HG03064 (cell line): ENCODE measurements at regions not wholly inside any gene's neighbourhood (a gene's known extent, or its start where the extent isn't known, plus 50 kb on each side); places are given as distances from the start of the nearest gene placed in this dataset.

ENCODE experiments used
- ATAC-seq: cut with Tn5 transposase; IDR thresholded peaks from one replicate; pipeline ENCODE4 v1.9.1; 2021; ENCODE audit warnings: low read depth; ENCODE audit not compliant: unreplicated experiment

DNA sequence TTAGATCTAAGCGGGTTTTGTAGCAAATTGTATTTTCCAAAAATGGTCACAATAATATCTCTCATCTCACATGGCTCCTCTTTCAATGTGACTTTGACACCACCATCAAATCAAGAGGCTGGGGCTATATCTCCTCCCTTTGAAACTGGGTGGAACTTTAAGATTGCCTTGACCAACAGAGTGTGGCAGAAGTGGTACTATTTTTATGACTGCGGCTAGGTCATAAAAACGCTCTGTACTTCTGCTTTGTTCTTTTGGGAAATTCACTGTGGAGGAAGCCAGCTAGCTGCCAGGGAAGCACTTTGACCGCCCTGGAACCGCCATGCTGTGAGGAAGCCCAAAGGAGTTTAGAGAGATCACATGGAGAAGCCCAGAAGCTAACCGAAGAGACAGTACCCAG lies 50.7 kb upstream of the ACOT11 start:
- no peak for ATAC-seq

DNA sequence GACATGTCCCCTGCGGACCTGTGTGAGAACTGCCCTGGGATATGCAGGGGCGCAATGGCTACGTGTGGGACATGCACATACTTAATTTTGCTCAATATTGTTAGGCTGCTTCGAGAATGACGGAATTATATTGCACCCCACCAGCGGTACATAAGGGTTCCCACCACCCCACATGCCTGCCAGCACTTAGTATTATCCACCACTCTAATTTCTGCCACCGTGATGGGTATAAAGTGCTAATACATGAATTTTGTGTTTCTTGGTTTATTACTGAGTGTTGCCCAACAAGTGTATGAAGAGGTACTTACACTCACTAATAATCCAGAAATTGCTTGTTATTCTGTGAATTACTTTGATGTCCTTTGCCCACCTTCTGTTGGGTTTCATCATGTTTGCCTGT lies 52.1 kb upstream of the ACOT11 start:
- no peak for ATAC-seq

DNA sequence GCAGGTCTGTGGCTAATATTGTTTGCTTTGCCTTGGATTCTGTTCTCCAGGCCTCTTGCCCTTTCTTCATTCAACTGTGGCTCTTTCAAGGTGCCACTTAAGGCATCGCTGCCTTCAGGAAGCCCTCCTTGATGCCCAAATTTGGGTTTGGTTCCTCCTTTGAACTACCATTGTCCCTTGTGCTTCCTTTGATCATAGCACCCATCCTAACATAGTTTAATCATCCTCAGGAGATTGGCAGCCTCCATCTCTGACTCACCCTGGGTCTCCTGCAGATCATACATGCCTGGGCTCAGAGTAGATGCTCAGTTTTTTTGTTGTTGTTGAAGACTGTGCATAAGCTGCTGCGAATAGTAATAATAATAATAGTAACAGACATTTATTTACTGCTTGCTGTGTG lies 54.4 kb upstream of the ACOT11 start:
- ATAC-seq: no peak

DNA sequence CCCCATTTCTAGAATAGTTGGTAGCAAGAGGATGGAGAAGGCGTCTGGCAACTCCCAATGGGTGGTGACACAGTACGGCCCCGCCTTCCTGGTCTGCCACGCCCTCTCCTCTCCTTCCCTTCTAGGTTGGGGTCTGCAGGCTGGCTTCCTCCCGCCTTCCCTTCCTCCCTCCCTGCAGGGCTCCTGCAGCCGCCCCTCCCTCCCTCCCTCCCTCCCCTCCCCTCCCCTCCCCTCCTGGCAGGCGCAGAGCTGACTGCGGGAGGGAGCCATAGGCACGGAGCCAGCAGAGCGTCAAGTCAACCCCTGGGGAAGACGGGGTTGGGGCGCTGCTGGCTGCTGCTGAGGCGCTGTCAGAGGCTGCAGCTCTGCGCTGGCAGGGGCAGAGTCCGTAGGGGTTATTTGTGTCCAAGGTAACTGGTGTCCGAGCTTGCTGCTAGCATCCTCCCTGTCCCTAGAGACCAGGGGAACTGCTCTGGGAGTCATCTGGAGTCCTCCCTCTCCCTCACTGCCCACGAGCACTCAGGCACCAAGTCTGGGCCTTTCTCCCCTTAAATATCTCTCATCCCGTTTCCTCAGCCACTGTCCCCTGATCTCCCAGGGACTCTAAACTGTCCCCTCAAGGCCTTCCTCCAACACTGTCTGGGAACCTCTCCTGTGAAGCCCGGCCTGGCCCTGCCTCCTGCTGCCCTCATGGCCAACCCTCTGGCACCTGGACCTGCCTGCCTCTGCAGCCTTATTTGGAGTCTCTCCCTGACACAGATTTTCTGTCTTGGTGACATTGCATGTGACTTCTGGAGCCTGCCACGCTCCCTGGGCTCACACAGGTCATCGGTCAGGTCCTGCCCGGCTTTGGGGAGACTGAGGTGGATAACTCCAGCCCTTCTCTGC lies 57.4 kb upstream of the ACOT11 start:
- no peak for ATAC-seq

DNA sequence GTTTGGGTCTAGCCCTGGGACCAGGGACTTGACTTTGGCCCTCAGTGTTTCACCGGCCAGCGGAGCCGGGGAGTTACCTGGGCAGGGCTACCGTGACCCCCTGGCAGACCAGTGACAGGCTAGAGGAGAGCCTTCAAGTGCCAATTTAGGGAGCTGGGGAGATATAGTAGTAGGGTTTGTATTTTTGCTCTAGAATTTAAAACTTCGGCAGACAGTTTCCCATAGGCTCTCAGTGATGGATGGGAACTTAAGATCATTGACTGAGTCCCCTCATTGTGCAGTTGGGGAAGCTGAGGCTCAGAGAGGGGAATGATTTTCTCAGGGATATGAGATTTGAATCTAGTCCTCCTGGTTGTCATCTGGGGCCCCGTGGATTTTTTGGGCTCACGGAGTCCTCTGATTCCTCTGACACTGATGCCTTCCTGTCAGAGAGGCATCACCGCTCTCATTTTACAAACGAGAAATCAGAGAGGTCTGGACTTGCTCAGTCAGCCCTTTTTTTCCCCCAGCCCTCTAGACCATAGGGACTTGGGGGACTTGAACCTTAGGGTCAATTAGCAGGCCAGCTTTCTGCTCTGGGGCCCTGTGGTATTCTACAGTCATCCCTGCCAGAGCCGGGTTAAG lies 58.3 kb upstream of the ACOT11 start:
- no peak for ATAC-seq

DNA sequence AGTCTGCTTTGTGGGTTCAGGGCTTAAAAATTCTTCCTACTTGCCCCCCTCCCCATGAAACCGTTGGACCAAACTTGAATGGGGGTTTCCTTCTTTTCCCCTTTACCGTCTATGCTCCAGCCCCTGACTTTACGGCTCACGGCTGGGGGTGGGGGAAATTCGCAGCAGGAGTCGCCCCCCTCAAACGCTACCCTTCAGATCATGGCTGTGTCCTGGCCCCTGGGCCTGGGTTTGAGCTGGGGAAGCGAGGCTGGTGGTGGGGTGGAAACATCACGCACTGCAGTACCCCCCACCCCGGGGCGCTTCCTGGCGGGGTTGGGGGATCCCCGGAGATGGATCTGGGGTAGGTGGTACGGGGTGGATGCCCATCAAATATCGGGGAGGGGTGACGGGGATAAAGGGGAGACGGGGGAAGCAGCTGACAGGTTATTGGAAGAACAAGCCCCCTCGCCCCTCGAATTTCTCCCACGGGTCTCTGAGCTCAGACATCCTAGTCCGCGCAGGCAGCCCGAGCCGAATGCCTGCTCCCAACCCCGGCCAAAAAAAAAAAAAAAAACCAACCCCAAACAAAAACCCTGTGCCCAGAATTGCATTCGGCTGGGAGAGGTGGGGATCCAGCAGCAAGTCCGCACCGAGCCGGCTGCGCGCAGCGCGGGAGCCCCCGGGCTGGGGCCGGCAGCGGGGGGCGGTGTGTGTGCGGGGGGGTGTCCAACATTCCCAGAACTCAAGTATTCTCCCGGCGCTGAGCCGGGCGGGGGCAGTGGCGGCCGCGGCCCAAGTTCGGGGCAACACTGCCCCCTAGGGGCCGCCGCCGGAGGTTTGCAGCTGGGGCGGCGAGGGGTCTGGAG lies 59.0 kb upstream of the ACOT11 start:
- peak; percentile 54 for ATAC-seq

DNA sequence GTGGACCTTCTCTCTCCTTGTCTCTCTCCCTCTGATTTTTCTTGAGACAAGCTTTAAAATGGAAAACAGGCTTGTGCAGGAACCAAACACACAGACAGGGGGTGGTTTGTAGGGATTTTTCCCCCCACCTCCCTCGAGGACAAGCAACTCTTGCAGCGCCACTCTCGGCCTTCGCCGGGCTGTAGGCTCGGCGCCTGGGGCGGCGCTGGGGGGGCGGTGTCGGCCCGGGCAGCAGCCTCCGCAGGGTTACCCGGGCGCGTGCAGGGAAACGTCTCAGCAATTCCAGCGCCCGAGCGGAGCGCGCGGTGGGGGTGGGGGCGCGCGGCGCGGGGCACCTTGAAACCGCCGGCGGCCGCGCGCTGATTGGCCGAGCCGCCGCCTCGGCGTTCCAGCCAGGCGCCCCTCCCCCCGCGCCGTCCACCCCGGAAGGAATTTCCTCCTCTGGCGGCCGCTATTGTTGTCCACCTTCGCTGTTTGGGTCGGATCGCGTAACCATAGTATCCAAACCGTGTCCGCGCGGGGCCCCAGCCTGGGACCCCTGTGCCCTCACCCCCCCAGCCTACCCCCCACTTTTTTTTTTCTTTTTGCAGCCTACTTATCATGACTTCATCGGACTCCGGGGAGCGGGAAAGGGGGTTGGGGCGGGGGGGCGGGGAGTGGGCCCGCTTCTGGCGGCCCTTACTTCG lies 59.8 kb upstream of the ACOT11 start:
- no peak for ATAC-seq

DNA sequence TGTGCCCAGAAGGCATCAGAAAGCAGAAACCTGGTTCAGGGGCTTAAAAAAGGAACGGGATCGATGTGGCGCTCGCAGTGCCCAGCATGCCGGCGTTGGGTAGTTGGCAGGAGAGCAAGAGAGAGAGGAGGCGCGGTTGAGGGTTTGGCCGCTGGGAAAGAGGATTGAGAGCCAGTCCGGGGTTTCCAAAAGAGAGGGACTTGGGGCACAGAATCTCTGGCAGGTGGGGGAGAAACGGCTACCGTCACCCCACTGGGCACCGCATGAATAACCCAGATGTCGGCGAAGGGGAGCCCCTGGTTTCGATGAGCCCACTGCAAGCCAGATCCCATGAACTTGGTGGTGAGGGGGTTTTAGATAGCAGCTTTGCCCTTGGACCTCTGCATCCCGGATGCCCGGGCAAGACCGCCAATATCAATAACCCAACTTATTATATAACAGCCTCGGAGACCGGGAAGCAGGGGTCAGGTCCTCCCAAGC lies 60.4 kb upstream of the ACOT11 start:
- no peak for ATAC-seq

DNA sequence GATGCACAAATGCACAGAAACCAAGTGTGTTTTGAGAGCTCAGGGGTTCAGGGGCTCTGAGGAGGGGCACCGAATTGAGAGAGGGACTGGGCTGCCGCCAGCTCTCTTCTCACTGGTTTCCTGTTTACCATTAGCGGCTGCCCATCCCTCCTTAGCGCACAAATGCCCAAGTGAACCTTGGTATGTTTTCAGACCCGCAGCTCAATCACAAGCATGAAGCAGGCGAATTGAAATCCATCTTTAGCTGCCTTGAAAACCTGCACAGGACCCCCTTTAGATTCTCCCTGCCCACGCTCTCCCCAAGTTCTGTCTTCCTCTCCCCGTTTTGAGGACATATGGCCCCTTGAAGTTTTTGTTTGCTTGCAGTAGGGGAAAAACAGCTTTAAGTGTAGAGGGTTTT lies 61.1 kb upstream of the ACOT11 start:
- no peak for ATAC-seq

DNA sequence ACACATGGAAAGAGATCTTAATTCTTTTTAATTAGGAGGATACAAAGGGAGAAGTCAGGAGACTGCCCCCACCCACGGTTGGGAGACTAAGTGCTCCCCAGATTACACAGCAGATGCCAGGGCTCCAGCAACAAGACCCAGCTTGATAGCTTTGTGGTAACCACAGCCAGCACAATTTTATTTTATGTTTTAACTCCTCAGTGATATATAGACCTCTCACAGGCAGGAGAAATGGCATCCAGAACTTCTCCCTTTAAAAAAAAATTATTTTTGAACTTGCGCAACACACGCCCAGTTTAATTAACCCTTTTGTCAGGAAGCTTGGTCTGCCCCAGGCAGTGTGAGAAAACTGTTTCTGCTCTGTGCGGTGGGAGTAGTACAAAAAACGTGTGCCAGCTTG lies 62.6 kb upstream of the ACOT11 start:
- ATAC-seq: no peak

DNA sequence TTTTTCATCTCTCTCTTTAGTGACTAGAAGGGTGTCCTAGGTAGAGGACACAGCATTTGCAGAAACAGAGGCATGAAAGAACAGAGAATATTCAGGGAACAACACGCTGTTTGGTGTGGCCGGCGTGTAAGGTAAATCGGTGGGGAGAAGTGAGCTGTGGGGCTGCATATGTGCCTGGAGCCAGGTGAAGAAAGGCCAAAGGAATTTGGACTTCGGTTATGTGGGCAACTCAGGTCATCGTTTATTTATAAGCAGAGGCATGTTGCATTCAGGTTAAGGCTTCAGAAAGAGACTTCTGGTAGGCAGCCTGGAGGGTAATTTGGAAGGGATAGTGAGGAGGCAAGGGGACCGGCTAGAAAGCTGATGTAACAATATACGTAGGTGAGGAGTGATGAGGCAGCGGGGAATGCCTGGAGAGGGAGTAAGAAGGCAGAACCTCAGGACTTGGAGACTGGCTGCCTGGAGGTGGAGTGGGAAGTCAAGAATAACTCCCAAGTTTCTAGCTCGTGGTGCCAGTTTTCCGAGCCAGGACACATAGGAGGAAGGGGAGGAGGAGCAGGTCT lies 64.1 kb upstream of the ACOT11 start:
- ATAC-seq: no peak

DNA sequence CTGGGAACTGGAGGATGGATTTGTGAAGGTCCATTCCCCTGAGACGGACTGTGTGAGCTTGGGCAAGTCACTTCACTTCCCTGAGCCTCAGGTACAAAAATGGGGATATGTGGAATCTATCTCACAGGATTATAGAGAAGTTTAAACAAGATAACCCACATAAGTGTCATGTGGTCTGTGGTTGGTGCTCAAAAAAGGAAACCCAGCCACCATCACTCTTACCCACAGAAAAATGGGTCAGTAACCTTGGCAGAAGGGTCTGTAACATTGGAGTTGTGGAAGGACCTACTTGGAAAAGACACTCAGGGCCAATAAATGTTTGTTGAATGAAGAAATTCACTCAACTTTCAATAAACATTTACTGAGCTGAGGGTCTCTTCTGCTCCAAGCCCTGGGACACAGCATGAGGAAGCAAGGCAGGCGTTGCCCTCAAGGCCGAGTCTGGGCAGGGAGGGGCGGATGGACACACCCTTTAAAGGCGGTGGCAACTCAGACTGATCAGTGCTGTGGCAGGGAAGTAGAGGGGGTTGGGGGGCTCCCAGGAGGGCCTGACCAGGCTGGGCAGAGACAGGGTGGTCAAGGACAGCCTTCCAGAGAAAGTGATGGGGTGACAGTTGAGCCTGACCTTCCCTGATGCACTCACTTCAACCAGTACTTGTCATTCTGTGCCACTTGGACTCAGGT lies 66.7 kb upstream of the ACOT11 start:
- no peak for ATAC-seq

DNA sequence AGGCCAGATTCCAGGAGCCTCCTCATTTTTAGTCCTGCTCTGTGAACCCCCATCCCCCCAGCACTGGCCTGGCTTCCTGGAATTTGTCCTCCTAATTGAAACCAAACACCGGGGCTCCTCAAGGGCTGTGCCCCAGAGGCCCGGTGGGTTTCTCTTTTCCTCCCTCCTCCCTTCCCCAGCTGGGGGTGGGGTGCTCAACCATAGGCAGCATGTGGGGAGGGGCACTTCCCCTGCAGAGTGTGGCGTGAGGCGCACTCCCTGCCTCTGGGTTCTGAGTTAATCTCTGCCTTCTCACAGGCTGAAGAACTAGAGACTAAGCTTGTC lies 67.5 kb upstream of the ACOT11 start:
- no peak for ATAC-seq

DNA sequence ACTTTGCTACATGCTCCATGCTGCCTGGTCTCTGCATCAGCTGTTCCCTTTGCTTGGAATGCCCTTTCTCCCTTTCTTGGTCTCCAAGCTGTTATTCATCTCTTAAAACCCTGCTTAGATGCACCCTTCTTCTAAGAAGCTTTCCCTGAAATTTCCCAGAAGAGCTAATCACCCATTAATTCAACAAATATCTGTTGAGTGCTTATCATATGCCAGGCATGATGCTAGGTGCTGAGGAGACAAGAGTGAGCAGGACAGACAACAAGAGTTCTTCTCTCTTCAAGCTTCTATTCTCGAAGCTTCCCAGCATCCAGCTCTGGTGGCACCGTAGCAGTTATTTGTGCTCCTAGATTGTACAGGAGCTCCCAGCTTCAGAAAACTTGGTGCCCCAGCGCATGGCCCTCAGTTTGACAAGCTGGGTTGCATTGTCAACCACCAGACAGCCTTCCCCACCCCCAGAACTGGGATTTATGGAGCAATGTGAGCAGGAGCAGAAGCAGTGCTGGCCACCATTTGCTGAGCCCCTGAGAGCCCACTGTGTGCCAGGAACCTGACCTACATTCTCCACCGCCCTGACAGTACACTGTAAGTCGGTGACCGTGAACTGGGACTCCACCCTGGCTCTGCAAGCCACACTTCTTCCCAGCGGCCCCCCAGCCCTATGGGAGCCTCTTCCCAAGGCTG lies 68.0 kb upstream of the ACOT11 start:
- no peak for ATAC-seq

DNA sequence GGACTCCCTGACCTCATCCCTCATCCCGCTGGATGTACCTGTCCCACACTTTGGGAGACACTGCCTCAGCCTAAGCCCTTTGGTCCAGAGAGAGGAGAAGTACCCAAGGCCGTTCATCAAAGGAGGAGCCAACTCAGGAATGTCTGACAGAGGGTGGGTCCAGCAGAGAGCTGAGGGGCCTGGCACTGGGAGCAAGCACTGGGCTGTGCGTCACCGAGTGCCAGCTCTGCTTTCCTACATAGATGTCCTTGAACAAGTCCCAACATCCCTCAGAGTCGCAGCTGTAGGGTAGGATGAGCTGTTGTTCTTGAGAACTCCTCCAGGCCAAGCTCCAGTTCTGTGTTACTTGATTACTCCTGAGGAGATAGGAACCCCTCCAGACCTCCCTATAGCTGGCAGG lies 68.8 kb upstream of the ACOT11 start:
- no peak for ATAC-seq

DNA sequence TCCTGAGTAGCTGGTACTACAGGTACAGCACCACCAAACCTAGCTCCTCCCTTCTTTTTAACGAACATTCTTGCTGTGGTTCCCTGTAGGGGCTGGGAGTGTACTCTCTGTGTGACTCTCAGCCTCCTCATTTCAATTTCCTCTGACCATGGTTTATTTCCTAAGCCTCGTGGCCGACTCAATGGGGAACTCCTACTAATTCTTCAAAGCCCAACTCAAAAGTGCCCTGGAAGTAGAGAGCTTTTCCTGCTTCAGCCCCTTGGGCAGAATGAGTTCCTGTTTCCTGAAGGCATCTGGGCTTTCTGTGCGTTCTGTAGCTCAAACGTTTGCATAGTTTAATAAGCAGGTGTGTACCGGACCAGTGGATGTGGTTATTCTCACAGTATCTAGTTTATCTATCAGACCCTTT lies 70.9 kb upstream of the ACOT11 start:
- no peak for ATAC-seq

DNA sequence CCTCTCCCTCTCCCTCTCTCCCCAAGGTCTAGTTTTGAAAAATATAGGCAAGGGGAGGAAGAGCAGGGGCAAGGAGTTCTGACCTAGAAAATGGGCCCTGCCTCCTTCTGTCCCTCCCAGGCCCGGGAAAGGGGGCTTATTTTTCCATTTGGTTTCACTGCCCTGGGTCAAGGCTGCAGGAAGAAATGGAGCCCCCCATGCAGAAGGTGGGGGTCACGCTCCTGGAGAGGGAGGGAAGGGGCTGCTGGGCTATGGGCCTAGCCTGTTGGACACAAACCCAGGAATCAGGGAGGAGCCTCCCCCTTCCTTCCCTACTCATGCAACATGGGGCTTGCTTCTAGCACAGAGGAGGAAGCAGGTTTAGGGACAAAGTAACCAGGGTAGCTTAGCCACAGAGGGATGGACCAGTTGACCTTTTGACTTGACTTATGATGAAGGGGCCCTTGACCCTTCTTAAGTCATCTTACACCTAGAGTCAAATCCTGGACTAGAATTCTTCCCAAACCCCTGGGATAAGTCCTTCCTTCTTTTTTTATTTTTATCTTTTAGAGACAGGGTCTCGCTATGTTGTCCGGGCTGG lies 70.4 kb upstream of the SSBP3 start:
- ATAC-seq: no peak

DNA sequence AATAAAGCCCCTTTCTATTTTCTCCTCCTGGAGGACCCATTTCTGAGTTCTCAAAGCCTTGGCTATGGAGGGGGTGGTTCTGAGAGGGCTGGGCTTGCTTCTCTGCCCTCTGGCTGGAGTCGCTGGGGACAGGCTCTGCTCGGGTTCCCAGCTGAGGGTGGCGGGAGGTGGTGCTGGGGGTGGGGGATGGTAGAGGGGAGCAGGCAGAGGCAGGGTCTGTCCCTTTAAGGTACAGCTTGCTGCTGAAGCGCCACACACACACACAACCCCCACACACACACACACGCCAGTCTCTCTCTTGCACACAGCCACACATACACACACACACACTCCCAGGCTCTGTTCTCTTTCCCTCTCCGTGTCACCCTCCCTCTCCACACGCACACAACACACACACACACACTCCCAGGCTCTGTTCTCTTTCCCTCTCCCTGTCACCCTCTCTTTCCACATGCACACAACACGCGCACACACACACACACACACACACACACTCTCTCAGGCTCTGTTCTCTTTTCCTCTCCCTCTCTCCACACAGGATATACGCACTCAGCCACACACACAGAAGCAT lies 69.8 kb upstream of the SSBP3 start:
- no peak for ATAC-seq
